KOPT-K1 (cell line): ENCODE measurements at regions not wholly inside any gene's neighbourhood (a gene's known extent, or its start where the extent isn't known, plus 50 kb on each side); places are given as distances from the start of the nearest gene placed in this dataset.
"Not testable (repeated sequence)": the region's sequence is repeated elsewhere in the genome, so short reads cannot be mapped to it uniquely, and the experiment has no call there.

Experiments used
- H3K27ac ChIP-seq: fragments of 200-600 bp; sonication (generic); 2 replicates; pipeline ENCODE4 v1.5.1; 2016; ENCODE audit warnings: antibody characterized with exemption, mild to moderate bottlenecking, low read depth, low read length; ENCODE audit not compliant: poor library complexity, severe bottlenecking
- H3K36me3 ChIP-seq: fragments of 200-600 bp; sonication (generic); 2 replicates; pipeline ENCODE4 v1.5.1; 2017; ENCODE audit warnings: antibody characterized with exemption, mild to moderate bottlenecking, low read length, moderate library complexity; ENCODE audit not compliant: insufficient read depth
- H3K9me3 ChIP-seq: fragments of 200-600 bp; sonication (generic); 2 replicates; pipeline ENCODE4 v1.5.1; 2017; ENCODE audit warnings: antibody characterized with exemption, low read length, mild to moderate bottlenecking; ENCODE audit not compliant: insufficient read depth, poor library complexity, severe bottlenecking

DNA sequence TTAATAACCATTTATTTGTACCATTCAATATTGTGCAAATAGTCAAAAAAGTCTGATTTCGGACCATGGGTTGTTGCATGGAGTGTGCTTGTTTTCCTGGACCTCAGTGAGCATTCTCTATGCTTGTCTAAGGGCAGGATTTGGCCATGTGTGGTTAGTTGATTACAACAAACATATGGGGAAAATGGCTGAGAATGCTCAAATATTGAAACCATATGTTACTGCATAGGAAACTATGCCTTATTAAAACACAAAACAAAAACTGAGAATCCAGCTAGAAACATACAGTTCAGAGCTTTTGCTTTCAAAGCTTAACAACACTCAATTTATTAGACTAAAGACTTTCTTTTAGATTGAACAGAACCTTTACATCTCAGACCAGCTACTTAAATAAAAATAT lies 928.3 kb downstream of the NR2F1-AS1 start:
- Histone ChIP-seq H3K36me3 (no peaks in the 10 kb centered on the region), H3K9me3 (no peaks in the 10 kb centered on the region), H3K27ac (no peak overlapping the region)

DNA sequence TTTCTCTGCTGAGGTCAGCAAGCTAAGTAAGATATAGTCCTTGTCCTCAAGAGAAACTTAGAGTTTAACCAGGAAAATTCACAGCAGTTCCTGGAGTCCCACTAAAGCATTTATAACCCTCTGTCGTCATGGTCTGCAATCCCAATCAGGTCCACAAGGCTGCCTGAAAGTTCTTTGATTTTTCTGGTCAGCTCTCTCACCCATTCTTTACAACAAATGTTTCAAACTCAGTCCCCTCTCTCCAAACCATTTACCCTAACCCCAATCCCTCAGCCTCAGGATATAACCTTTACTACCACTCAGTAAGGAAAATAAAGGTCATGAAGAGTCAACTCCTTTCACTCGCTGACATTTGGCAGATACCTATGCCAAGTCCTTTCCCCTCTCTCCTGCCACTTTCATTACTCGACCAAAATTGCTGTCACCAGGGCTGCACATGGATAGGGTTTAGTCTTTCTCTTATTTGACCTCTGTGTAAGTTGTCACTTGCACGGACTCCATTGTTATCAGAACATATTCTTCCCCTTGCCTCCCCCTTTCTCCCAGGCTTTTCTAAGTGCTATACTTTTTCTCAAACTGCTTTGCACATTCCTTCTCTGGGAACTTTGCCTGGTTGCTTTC lies 936.6 kb downstream of the NR2F1-AS1 start:
- Histone ChIP-seq H3K27ac (no peak overlapping the region), H3K9me3 (no peaks in the 10 kb centered on the region), H3K36me3 (no peaks in the 10 kb centered on the region)

DNA sequence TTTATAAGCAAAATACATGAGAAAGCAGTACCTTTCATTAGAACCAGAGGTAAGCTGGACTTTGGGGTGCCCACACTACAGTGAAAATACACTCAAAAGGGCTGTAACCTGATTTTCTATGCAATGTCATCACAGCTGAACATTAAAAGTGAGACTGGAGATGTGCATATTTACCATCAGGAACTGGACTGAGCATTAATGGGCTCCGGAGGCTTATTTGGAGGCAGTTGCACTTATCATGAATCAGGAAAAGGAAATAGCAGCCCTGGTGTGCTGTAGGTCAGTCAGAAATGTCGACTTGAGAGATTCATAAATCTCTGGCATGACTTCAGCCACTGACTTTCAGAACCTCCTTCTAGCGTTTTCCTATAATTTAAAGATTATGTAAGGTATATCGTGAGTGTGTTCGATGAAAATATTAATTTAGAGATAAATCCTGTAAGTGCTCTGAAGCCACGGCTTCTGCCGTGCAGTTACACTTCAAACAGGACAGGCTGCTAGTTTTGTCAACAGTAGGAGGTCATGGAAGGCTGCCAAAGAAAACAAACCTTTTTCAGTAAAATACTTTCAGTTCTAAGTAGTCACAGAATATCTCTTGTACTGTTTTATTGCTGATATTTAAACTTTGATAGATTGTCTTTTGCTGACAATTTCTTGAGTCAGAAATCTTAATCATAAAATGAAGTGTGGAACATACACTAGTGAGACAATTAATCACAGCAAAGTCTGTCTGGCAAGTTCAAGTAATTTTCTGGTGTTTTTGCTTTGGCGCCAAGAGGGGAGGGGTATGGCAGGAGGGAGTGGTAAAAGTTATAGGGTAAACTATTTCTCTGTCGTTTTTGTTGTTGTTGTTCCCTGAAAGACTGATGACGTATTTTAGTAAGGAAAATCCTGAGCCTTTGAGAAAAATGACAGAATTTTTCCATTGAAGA lies 939.7 kb downstream of the NR2F1-AS1 start:
- Histone ChIP-seq H3K9me3 (no peaks in the 10 kb centered on the region), H3K36me3 (no peaks in the 10 kb centered on the region), H3K27ac (no peak overlapping the region)

DNA sequence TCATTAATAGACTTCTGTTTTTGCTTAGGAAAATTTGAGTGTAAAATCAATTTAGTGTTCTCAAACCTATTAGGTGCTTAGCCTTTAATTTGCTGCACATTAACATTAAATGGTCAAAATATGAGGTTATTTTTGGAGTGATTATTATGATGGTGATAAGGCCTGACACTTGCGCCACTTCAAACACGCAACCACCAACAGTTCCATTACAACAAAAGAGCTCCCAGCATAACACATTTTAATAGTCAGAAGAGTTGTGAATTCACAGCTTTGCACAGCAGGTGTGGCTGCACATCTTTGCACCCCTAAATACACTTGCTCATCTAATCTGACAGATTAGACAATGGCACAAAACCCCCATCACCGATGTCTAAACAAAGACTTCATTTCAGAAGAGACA lies 940.7 kb downstream of the NR2F1-AS1 start:
- Histone ChIP-seq H3K27ac (no peak overlapping the region), H3K36me3 (no peaks in the 10 kb centered on the region), H3K9me3 (no peaks in the 10 kb centered on the region)

DNA sequence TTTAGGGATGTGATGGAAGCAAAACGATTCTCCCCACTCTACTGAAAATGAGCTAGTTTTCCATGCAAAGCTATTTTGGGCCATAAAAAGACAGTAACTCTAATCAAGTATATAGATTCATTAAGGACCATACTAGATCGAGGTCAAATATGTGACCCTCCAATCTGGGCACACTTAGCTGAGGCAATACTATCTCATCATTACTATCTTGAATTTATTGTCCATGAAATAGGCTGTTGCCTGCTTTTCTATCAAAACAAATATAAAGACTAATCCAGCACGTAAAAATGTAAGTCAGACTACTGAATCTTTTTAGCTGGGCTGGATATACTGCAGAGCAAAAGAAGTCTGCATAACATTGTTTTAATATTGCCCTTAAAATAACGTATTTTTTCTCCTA lies 943.1 kb downstream of the NR2F1-AS1 start:
- no peaks in the 10 kb centered on the region for H3K9me3 ChIP-seq
- H3K36me3 ChIP-seq: no peaks in the 10 kb centered on the region
- no peak overlapping the region for H3K27ac ChIP-seq

DNA sequence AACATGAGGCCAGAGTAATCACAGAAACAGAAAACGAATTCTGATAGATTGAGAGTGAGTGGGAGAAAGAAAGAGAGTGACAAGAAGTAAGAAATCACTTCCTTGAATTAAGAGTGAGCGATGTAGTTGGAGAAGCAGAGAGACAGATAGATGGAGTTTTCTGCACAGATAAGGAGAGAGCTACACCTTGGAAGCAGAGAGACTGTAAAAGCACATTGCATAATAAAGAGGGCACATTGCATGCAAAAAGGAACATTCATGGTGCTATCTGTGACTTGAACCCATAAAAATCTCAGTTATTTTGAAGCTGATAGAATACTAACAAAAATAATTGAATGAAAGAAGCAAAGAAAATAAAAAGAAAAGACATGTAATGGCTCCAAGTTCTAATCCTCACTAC lies 943.8 kb downstream of the NR2F1-AS1 start:
- no peaks in the 10 kb centered on the region for H3K9me3 ChIP-seq
- H3K36me3 ChIP-seq: no peaks in the 10 kb centered on the region
- H3K27ac ChIP-seq: no peak overlapping the region

DNA sequence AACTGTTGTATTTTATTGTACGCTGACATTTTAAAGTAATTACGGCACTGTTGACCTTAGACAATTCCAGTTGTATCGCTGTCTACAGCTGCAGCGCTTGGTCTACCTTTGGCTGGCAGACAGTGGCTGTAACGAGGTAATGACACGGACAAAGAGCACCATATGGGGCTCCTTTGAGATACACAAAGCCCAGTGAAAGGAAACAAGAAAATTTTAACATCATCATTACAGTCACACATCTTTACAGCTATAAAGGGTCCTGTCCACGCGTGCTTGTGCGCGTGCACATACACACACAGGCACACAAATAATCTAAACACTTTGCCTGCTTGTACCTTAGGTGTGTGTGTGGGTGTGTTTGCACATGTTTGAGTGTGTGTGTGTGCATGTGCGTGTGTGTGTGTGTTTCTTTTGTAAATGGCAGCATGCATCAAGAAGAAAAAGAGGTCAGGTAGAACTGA lies 946.0 kb downstream of the NR2F1-AS1 start:
- no peak overlapping the region for H3K27ac ChIP-seq
- no peaks in the 10 kb centered on the region for H3K9me3 ChIP-seq
- no peaks in the 10 kb centered on the region for H3K36me3 ChIP-seq

DNA sequence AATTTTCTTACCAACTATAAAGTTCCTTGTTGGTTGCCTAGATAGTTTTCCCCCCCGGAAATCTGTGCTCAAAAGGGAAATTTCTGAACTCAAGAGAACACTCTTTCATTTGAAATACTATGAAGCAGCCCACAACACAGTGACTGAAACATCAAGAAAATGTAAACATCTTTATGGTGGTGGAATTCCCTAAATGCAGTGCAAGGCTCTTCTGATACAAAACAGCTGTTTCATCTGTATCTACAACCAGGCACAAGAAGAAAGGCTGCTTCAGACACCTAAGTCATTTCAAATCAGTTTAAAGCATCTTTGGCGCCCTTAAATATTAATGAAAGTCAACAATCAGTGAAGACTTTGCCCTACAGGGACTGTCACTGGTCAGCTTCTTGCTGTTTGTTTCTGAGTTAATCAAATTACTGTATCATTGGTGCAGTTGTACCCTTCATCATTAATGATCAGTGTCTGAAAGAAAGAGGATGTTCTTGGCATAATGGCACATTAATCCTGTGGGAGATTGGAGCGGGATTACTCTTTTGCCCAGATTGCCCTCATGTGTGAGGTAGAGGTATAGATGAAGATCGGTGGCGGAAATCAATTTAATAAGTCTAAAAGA lies 947.0 kb downstream of the NR2F1-AS1 start:
- Histone ChIP-seq H3K27ac (no peak overlapping the region), H3K9me3 (no peaks in the 10 kb centered on the region), H3K36me3 (no peaks in the 10 kb centered on the region)

DNA sequence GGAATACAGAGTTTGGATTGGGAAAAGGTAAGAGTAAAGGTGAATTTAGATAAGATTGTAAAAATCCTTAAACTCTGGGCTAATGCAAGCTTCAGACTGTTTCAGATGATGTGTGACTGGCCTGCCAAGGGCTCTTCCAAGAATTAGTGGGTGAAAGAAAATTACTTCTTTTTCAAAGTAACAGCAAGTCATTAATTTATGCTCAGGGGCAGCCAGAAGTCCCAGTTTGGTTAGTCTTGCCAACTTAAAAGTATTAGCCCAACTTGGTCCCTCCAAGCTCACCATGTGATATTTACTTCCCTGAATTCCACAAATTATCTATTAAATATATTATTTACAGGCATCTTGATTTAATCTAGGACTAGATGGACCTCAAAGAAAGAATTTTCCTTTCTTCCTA lies 947.8 kb downstream of the NR2F1-AS1 start:
- Histone ChIP-seq H3K36me3 (no peaks in the 10 kb centered on the region), H3K27ac (no peak overlapping the region), H3K9me3 (no peaks in the 10 kb centered on the region)

DNA sequence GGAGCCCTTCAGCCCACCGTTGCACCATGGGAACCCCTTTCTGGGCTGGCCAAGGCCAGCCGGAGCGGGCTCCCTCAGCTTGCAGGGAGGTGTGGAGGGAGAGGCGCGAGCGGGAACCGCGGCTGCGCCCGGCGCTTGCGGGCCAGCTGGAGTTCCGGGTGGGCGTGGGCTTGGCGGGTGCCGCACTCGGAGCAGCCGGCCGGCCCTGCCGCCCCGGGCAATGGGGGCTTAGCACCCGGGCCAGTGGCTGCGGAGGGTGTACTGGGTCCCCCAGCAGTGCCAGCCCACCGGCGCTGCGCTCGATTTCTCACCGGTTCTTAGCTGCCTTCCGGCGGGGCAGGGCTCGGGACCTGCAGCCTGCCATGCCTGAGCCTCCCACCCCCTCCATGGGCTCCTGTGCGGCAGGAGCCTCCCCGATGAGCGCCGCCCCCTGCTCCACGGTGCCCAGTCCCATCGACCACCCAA lies 949.8 kb downstream of the NR2F1-AS1 start:
- H3K27ac ChIP-seq, H3K36me3 ChIP-seq, H3K9me3 ChIP-seq: not testable (repeated sequence)

DNA sequence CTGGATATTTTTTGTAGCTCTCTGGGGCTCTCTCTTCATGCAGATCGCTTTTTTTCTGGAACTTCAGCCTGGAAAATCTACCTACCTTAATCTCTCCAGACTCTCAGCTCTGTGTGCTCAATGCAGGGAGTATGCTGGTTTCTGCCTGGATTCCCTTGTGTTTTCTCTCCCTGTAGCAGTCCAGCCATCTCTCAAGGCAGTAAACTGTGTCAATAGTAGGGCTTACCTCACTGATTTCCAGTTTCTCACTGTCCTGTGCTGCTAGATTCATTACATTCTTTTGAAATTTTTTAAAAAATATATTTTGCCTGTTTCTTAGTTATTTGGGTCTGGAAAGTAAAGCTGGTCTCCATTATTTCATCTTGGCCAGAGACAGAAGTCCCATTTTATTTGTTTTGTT lies 951.4 kb downstream of the NR2F1-AS1 start:
- H3K36me3 ChIP-seq: no peaks in the 10 kb centered on the region
- H3K9me3 ChIP-seq: no peaks in the 10 kb centered on the region
- no peak overlapping the region for H3K27ac ChIP-seq

DNA sequence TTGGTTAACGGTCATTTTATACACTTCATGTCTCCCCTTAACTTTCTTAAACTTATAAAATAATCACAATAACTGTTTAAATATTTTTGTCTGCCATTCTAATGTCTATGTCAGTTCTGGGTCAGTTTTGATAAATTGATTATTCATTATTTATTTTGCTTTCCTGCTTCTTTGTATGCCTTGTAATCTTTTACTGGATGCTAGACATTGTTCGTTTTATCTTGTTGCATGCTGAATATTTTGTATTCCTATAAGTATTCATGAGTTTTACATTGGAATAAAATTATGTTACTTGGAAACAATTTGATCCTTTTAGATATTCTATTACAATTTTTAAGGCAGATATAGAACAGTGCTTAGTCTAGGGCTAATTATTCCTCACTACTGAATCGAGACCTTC lies 952.0 kb downstream of the NR2F1-AS1 start:
- H3K27ac ChIP-seq: no peak overlapping the region
- H3K36me3 ChIP-seq: no peaks in the 10 kb centered on the region
- H3K9me3 ChIP-seq: no peaks in the 10 kb centered on the region

DNA sequence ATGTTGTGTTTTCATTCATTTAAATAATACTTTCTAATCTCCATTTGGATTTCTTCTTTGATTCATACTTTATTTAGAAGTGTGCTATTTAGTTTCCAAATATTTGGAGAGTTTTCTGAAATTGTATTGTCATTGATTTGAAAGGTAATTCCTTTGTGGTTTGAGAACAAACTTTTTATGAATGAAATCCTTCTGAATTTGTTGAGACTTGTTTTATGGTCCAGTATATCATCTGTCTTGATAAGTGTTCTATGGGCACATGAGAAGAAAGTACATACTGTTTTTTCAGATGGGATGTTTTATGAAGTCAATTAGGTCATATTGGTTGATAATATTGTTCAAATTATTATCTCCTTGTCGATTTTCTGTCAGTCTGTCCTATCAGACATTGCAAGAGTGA lies 953.8 kb downstream of the NR2F1-AS1 start:
- Histone ChIP-seq H3K9me3 (no peaks in the 10 kb centered on the region), H3K27ac (no peak overlapping the region), H3K36me3 (no peaks in the 10 kb centered on the region)

DNA sequence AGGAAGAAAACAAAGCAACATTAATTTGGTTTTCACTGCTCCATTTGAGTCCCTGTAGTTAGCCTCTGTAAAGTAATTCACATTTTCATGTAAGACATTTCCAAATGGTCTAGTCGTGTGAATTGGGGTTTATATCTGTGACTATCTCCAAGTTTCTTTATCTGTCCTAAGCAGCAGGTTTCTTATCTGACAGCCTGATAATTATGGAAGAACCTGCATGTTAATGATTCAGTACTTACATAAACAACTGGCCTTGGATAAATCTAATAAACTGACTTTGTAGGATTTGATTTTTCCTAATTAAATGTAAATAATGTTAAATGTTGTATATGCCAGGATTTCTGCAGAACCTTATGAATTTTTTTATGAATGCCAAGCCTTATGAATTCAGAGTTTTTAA lies 964.9 kb downstream of the NR2F1-AS1 start:
- H3K9me3 ChIP-seq: no peaks in the 10 kb centered on the region
- H3K36me3 ChIP-seq: no peaks in the 10 kb centered on the region
- H3K27ac ChIP-seq: no peak overlapping the region

DNA sequence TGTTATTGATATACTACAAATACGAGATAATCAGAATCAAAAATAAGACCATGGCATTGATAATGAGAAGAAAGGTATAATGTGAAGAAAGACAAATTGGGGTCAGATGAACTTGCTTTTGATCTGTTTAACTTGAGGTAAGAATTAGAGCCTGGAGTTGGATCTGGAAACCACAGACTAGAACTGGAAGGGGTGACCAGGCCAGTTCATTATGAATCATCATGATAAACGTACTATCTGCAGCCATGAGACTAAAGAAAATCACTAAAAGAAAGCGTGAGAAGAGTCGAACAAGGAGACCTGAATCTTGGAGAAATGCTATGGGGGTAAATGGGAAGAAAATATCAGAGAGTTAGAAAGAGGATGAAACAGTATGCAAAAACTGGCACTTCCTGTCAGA lies 967.5 kb downstream of the NR2F1-AS1 start:
- H3K9me3 ChIP-seq: no peaks in the 10 kb centered on the region
- H3K36me3 ChIP-seq: no peaks in the 10 kb centered on the region
- H3K27ac ChIP-seq: no peak overlapping the region
